Forelimb muscle (tissue), 1 donor: ENCODE measurements at regions not wholly inside any gene's neighbourhood (a gene's known extent, or its start where the extent isn't known, plus 50 kb on each side); places are given as distances from the start of the nearest gene placed in this dataset.
"Not testable (repeated sequence)": the region's sequence is repeated elsewhere in the genome, so short reads cannot be mapped to it uniquely, and the experiment has no call there.

Experiments used
- DNase-seq: peaks from one replicate; pipeline ENCODE4 v3.0.0-alpha.2; 2013; ENCODE audit warnings: low read depth

GRCh38 chr2:13826314-13826853, 806.1 kb upstream of the LRATD1 start:
- DNase-seq: no peak

DNA sequence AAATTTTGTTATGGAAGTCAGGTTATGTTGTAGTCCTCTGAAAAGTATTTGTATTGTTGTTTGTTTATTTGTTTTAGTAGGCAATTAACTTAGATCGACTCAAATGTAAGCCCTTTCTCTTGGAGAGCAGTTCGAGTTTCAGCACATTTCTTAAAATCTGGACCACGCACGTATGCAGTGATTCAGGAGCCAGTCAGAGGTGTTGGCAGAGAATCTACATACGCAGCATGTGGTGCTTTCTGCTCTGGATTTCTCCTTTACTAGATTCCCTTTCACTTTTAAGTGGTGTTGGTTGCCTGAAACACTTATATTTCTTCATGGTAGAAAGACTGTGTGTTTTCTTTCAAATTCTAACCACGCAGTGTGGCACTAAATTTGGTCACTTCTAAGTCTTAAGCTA, 773.9 kb upstream of the LRATD1 start:
- no peak for DNase-seq

DNA sequence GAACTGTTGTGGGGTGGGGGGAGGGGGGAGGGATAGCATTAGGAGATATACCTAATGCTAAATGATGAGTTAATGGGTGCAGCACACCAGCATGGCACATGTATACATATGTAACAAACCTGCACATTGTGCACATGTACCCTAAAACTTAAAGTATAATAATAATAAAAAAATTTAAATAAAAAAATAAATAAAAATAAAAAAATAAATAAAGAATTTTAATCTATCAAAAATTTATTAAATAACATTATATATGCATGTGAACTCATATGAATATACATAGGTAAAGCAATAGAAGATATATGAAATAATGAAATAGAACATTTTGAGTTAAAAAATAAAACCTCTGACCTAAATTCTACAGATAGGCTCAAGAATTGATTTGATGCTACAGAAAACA, 764.2 kb upstream of the LRATD1 start:
- DNase-seq: not testable (repeated sequence)

DNA sequence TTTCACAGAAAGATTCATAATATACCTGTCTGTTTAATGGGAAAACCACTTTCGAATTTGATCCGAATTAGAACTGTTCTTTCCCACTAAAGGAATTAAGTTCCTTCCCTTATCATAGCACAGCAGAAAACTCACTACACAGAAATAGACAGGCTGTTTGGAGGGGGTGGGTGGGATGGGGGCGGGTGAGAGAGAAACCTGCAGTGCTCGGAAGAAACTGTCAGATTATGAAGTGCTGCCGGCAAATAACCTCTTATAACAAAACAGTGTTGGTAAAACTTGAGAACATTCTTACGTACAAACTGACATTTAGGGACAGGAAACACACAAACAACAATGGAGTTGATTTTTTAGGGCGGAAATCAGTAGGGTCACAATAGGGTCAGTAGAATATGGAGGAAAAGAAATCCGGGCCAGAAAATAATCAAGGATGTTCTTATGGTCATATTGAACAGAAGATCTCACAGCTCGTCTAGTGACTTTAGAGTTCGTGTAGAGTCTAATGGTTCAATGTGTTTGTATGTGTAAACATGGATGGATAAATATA, 756.0 kb upstream of the LRATD1 start:
- no peak for DNase-seq

GRCh38 chr2:13877571-13877970, 754.9 kb upstream of the LRATD1 start:
- DNase-seq: no peak

GRCh38 chr2:13884291-13884976, 748.1 kb upstream of the LRATD1 start:
- DNase-seq: no peak

GRCh38 chr2:13901526-13901925, 731.0 kb upstream of the LRATD1 start:
- DNase-seq: no peak

- DNase-seq: no peak
These were observed 726.7 kb upstream of the LRATD1 start for GRCh38 chr2:13905831-13906230.

- peak; percentile 17 for DNase-seq
These were observed 716.5 kb upstream of the LRATD1 start for GRCh38 chr2:13916066-13916465.

GRCh38 chr2:13917958-13918357, 714.6 kb upstream of the LRATD1 start:
- no peak for DNase-seq

- no peak for DNase-seq
These were observed 712.5 kb upstream of the LRATD1 start for GRCh38 chr2:13919981-13920382.

DNA sequence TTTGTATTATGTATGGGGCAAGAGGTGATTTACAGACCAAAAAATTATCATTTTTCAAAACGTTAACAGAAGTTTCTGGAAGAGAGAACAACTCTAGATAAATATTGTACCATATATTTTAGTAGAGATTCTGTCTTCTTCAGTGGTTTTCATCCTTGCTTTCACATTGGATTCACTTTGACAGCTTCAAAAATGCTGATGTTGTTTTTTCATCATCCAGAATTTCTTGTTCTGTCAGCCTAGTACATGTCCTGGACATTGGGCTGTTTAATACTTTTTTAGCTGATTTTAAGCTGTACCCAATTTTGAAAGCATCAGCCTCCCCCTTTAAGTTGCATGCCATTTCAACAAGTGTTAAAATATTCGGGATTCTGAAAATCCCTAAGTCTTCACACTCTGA, 711.3 kb upstream of the LRATD1 start:
- no peak for DNase-seq

GRCh38 chr2:13923823-13924222, 708.7 kb upstream of the LRATD1 start:
- no peak for DNase-seq

GRCh38 chr2:13942111-13942510, 690.4 kb upstream of the LRATD1 start:
- no peak for DNase-seq

GRCh38 chr2:13950761-13951160, 681.8 kb upstream of the LRATD1 start:
- DNase-seq: no peak

GRCh38 chr2:13968811-13969210, 663.7 kb upstream of the LRATD1 start:
- no peak for DNase-seq

- no peak for DNase-seq
These were observed 646.3 kb upstream of the LRATD1 start for GRCh38 chr2:13986119-13986720.

DNA sequence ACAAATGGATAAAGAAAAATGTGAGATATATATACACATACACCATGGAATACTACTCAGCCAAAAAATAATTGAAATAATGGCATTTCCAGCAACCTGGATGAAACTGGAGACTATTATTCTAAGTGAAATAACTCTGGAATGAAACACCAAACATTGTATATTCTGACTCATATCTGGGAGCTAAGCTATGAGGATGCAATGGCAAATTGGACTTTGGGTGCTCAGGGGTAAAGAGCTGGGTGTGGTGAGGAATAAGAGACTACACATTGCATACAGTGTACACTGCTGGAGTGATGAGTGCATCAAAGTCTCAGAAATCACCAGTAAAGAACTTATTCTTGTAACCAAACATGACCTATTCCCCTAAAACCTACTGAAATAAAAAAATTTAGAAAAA, 636.0 kb upstream of the LRATD1 start:
- no peak for DNase-seq

DNA sequence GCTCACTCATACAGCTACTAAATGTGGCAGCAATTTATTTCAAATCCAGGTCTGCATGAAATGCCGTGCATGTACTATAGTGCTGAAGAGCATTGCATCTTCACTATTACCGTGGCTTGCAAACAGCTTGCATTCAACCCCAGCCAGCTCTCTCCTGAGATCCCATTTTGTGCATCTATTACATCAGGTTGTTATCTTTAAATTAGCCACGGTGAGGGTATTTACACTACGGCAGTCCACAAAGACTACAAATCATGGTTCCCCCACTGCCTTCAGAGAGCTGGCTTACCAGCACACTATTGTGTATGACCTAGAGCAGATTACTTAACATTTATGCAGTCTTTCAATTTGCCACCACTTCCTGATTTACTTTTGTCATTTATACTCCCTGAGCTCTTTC, 621.3 kb upstream of the LRATD1 start:
- no peak for DNase-seq

- no peak for DNase-seq
These were observed 617.3 kb upstream of the LRATD1 start for GRCh38 chr2:14015113-14015630.

DNA sequence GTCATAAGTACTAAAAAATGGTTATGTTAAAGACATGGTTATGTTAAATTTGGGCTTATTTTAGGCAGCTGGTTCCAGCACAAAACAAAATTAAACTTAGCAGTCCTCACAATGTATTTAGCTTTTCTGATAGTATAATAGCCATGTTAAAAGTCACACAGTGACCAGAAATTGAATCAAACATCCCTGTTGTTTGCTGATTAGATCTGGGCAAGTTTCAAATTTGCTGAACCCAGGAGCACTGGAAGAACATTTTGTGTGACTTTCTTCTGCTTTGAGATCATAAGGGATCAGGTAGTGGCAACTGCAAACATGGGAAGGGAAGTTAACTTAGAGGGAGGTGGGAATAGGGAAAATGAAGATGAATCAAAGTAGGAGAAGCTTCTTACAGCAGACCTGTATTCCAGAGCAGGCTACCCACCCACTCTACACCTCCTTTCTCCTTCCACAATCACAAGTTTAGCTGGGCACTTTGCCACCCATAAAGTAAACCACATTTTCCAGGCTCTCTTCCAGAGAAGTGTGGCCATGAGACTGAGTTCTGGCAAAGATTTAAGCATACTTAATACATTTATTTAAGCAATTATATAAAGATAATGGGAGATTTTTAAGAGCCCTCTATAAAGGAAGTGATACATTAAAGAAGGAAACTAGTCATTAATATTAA, 616.1 kb upstream of the LRATD1 start:
- no peak for DNase-seq

DNA sequence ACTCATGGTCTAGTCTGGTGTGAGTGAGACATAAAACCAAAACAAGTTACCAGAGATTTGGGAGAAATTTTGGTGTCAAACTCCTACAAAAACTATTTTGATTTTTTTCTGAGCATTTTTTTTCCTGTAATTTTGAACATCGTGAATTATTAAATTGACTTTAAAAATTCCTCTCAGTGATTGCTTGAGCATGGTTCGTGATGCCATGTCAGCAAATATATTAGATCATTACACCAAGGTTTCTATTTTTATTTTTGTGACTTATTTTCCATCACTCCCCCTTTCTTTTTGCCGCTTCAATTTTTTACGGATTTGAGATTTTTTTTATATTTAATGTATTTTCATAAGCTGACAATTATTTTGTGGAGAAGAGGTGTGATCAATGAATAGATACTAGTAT, 613.9 kb upstream of the LRATD1 start:
- DNase-seq: no peak
